ENCODE measurements at regions not wholly inside any gene's neighbourhood (a gene's known extent, or its start where the extent isn't known, plus 50 kb on each side); places are given as distances from the start of the nearest gene placed in this dataset.

- TF ChIP-seq NFIC (IDR thresholded peaks at IDR 0.05) (no peak), TAF1 (IDR thresholded peaks at IDR 0.05; ENCODE audit: low read depth) (no peak), YY1 (IDR thresholded peaks at IDR 0.05; ENCODE audit: low read depth) (no peak), RAD21 (IDR thresholded peaks at IDR 0.05; ENCODE audit: low read depth) (no peak)
These were observed 325.9 kb upstream of the NRP1 start for GRCh38 chr10:33660329-33660728.
